ENCODE measurements at regions not wholly inside any gene's neighbourhood (a gene's known extent, or its start where the extent isn't known, plus 50 kb on each side); places are given as distances from the start of the nearest gene placed in this dataset.

DNA sequence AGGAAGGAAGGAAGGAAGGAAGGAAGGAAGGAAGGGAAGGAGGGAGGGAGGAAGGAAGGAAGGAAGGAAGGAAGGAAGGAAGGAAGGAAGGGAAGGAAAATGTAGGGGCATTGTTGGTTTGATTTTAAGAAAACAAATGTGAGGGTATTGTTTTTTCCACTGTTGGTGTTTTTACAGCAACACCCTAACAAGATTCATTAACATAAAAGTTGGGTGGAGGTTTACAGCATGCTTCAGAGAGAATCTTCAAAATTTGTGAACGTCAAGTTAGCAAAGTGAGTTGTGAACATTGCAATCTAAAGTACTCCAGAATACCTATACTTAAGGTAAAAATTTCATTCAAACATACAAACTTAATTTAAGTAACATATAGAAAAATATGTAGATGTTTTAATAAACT lies 200.2 kb upstream of the ID4 start:
- TF ChIP-seq, protein P1, sequence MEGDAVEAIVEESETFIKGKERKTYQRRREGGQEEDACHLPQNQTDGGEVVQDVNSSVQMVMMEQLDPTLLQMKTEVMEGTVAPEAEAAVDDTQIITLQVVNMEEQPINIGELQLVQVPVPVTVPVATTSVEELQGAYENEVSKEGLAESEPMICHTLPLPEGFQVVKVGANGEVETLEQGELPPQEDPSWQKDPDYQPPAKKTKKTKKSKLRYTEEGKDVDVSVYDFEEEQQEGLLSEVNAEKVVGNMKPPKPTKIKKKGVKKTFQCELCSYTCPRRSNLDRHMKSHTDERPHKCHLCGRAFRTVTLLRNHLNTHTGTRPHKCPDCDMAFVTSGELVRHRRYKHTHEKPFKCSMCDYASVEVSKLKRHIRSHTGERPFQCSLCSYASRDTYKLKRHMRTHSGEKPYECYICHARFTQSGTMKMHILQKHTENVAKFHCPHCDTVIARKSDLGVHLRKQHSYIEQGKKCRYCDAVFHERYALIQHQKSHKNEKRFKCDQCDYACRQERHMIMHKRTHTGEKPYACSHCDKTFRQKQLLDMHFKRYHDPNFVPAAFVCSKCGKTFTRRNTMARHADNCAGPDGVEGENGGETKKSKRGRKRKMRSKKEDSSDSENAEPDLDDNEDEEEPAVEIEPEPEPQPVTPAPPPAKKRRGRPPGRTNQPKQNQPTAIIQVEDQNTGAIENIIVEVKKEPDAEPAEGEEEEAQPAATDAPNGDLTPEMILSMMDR (IDR thresholded peaks at IDR 0.05; ENCODE audit: low read length) = no peak
- TF ChIP-seq EZH2 (optimal IDR thresholded peaks at IDR 0.05; ENCODE audit: low read depth, low read length) (no peak), EZH2phosphoT487 (IDR thresholded peaks at IDR 0.05; ENCODE audit: low read length) (no peak)

All from MM.1S (cell line).